GM15510 (cell line): ENCODE measurements at regions not wholly inside any gene's neighbourhood (a gene's known extent, or its start where the extent isn't known, plus 50 kb on each side); places are given as distances from the start of the nearest gene placed in this dataset.

Experiments
- POLR2A ChIP-seq: IDR thresholded peaks from 3 replicates; pipeline ENCODE4 v1.6.1; 2011; ENCODE audit warnings: borderline replicate concordance; ENCODE audit not compliant: insufficient read length; ENCODE audit errors: extremely low read depth

- no peak for TF ChIP-seq POLR2A
Measured at GRCh38 chr15:62672268-62672667, 370.3 kb upstream of the TPM1 start.

GRCh38 chr15:62676891-62677290 lies 365.7 kb upstream of the TPM1 start:
- TF ChIP-seq POLR2A = no peak

- no peak for TF ChIP-seq POLR2A
Measured at GRCh38 chr15:62681939-62682896, 360.3 kb upstream of the TPM1 start.

GRCh38 chr15:62684123-62684808 lies 358.3 kb upstream of the TPM1 start:
- TF ChIP-seq POLR2A = no peak

- no peak for TF ChIP-seq POLR2A
Measured at GRCh38 chr15:62691008-62691407, 351.5 kb upstream of the TPM1 start.

- TF ChIP-seq POLR2A = no peak
Measured at GRCh38 chr15:62697636-62698035, 344.9 kb upstream of the TPM1 start.

- no peak for TF ChIP-seq POLR2A
Measured at GRCh38 chr15:62698646-62699045, 343.9 kb upstream of the TPM1 start.

GRCh38 chr15:62706317-62706716 lies 336.2 kb upstream of the TPM1 start:
- no peak for TF ChIP-seq POLR2A

GRCh38 chr15:62708470-62708869 lies 334.1 kb upstream of the TPM1 start:
- no peak for TF ChIP-seq POLR2A

GRCh38 chr15:62709261-62709660 lies 333.3 kb upstream of the TPM1 start:
- TF ChIP-seq POLR2A = no peak

GRCh38 chr15:62711691-62712454 lies 330.7 kb upstream of the TPM1 start:
- TF ChIP-seq POLR2A = no peak

- no peak for TF ChIP-seq POLR2A
Measured at GRCh38 chr15:62712455-62712839, 330.1 kb upstream of the TPM1 start.

- TF ChIP-seq POLR2A = no peak
Measured at GRCh38 chr15:62715946-62716345, 326.6 kb upstream of the TPM1 start.

- TF ChIP-seq POLR2A = no peak
Measured at GRCh38 chr15:62717496-62717895, 325.1 kb upstream of the TPM1 start.

GRCh38 chr15:62719316-62719715 lies 323.2 kb upstream of the TPM1 start:
- TF ChIP-seq POLR2A = no peak
